ENCODE measurements at regions not wholly inside any gene's neighbourhood (a gene's known extent, or its start where the extent isn't known, plus 50 kb on each side); places are given as distances from the start of the nearest gene placed in this dataset.
"Not testable (repeated sequence)": the region's sequence is repeated elsewhere in the genome, so short reads cannot be mapped to it uniquely, and the experiment has no call there.

- TF ChIP-seq, protein P1, sequence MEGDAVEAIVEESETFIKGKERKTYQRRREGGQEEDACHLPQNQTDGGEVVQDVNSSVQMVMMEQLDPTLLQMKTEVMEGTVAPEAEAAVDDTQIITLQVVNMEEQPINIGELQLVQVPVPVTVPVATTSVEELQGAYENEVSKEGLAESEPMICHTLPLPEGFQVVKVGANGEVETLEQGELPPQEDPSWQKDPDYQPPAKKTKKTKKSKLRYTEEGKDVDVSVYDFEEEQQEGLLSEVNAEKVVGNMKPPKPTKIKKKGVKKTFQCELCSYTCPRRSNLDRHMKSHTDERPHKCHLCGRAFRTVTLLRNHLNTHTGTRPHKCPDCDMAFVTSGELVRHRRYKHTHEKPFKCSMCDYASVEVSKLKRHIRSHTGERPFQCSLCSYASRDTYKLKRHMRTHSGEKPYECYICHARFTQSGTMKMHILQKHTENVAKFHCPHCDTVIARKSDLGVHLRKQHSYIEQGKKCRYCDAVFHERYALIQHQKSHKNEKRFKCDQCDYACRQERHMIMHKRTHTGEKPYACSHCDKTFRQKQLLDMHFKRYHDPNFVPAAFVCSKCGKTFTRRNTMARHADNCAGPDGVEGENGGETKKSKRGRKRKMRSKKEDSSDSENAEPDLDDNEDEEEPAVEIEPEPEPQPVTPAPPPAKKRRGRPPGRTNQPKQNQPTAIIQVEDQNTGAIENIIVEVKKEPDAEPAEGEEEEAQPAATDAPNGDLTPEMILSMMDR (IDR thresholded peaks at IDR 0.05; ENCODE audit: insufficient read depth, low read depth, low read length, missing control alignments), result no peak
- DNase-seq (ENCODE audit: low read depth), result no peak
Measured at GRCh38 chr6:86456821-86457220, 480.5 kb upstream of the HTR1E start.

DNA sequence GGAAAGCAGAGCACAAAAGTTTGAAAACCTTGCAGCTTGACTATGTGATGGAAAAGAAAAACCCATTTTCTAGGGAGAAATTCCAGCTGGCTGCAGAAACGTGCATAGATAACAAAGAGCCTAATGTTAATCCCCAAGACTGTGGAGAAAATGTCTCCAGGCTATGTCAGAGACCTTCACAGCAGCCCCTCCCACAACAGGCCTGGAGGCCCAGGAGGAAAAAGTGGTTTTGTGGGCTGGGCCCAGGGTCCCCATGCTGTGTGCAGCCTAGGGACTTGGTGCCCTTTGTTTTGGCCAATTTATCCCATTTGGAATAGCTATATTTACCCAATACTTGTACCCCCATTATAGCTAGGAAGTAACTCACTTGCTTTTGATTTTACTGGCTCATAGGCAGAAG lies 484.1 kb upstream of the HTR1E start:
- DNase-seq (ENCODE audit: low read depth), result no peak
- H3K4me3 ChIP-seq (ENCODE audit: low read length), result no peak overlapping the region
- TF ChIP-seq, protein P1 (IDR thresholded peaks at IDR 0.05; ENCODE audit: insufficient read depth, low read depth, low read length, missing control alignments), result no peak

More at GRCh38 chr6:86456821-86457220, 480.5 kb upstream of the HTR1E start:
- H3K4me3 ChIP-seq (ENCODE audit: low read length), result no peak overlapping the region

- DNase-seq (ENCODE audit: low read depth), result no peak
- no peak overlapping the region for H3K4me3 ChIP-seq (ENCODE audit: low read length)
- TF ChIP-seq, protein P1 (IDR thresholded peaks at IDR 0.05; ENCODE audit: insufficient read depth, low read depth, low read length, missing control alignments), result no peak
Measured at GRCh38 chr6:86448398-86448797, 488.9 kb upstream of the HTR1E start.

DNA sequence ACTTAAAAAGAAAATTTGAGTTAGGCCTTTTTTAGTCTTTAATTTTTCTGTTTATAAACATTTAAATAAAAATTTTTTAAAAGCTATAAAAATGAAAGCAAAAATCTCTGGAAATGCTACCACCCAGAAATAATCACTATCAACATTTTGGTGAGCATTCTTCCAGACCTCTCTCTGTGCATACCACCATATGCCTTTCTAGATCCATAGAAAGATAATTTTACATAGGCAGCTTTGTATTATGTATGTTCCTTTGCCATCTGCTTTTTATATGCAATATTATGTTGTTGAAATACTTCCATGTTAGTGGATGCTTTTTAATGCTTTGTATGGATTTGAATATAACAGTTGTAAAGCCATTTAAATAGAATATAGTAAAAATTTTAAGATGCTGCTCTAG lies 496.7 kb upstream of the HTR1E start:
- no peak overlapping the region for H3K4me3 ChIP-seq (ENCODE audit: low read length)
- TF ChIP-seq, protein P1 (IDR thresholded peaks at IDR 0.05; ENCODE audit: insufficient read depth, low read depth, low read length, missing control alignments), result no peak
- DNase-seq (ENCODE audit: low read depth), result no peak

- TF ChIP-seq, protein P1 (IDR thresholded peaks at IDR 0.05; ENCODE audit: insufficient read depth, low read depth, low read length, missing control alignments), result no peak
- no peak overlapping the region for H3K4me3 ChIP-seq (ENCODE audit: low read length)
- no peak for DNase-seq (ENCODE audit: low read depth)
Measured at GRCh38 chr6:86423571-86423970, 513.8 kb upstream of the HTR1E start.

DNA sequence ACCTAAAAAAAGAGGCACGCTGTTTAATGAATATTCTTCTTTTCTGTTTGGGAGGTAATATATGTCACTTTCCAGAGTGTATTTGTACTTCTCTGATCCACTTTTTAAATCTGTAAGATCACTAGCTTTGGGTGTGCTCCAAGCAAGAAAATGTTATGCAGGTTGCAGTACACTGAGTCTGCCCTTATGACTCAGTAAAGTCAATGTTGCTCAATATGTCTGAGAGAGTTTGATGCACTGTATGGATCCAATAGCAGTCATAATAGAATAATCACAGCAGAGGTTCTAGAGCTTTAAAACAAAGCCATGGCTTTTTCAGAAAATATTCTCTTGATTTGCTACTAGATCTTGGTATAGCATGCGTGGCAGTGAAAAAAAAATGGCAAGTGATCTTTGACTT lies 525.3 kb upstream of the HTR1E start:
- no peak overlapping the region for H3K4me3 ChIP-seq (ENCODE audit: low read length)
- TF ChIP-seq, protein P1 (IDR thresholded peaks at IDR 0.05; ENCODE audit: insufficient read depth, low read depth, low read length, missing control alignments), result no peak
- DNase-seq (ENCODE audit: low read depth), result peak; percentile 37

DNA sequence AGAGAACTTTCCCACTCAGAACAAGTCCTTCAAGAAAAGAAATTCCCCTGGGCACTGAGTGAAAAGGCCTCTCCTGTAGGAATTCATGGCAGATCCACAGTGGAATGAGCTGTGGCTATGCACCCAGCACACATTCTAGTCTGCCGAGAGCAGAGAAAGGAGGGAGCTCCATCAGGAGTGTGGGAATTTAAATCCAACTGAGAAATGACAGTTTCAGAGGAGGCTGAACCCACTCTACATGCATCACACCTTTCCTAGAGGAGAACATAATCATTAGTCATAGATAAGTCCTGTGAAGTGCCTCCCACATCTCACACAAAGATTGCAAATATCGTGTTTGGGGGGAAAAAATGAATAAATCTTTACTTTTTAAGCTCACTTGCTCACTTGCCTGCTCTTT lies 530.2 kb upstream of the HTR1E start:
- no peak for DNase-seq (ENCODE audit: low read depth)
- TF ChIP-seq, protein P1 (IDR thresholded peaks at IDR 0.05; ENCODE audit: insufficient read depth, low read depth, low read length, missing control alignments), result no peak
- no peak overlapping the region for H3K4me3 ChIP-seq (ENCODE audit: low read length)

- not testable (repeated sequence) for H3K4me3 ChIP-seq (ENCODE audit: low read length); DNase-seq (ENCODE audit: low read depth)
Measured at GRCh38 chr6:86392850-86393249, 544.5 kb upstream of the HTR1E start.

Measured in epithelial cell of esophagus (primary cell).